RCC 7860 (cell line): ENCODE measurements at regions not wholly inside any gene's neighbourhood (a gene's known extent, or its start where the extent isn't known, plus 50 kb on each side); places are given as distances from the start of the nearest gene placed in this dataset.

Experiments
- DNase-seq: peaks from one replicate; pipeline ENCODE4 v3.0.0-alpha.2; 2015; ENCODE audit warnings: low spot score
- FAIRE-seq: peaks from 2 replicates; lab custom pipeline; 2012; peaks lifted over from hg19 to GRCh38; lab: Jason Lieb, UNC

- no peak for FAIRE-seq
Measured at GRCh38 chr12:111030800-111031199, 110.4 kb upstream of the MYL2 start.

GRCh38 chr12:111029732-111030131, 109.4 kb upstream of the MYL2 start:
- no peak for DNase-seq
- no peak for FAIRE-seq

More at GRCh38 chr12:111030800-111031199, 110.4 kb upstream of the MYL2 start:
- no peak for DNase-seq

- DNase-seq (no peak), FAIRE-seq (no peak)
Measured at GRCh38 chr12:111029305-111029704, 108.9 kb upstream of the MYL2 start.

GRCh38 chr12:111028830-111029229, 108.5 kb upstream of the MYL2 start:
- FAIRE-seq (no peak), DNase-seq (no peak)

- DNase-seq (no peak), FAIRE-seq (no peak)
Measured at GRCh38 chr12:111027431-111027830, 107.1 kb upstream of the MYL2 start.

- FAIRE-seq (no peak), DNase-seq (no peak)
Measured at GRCh38 chr12:111025792-111026430, 105.5 kb upstream of the MYL2 start.

GRCh38 chr12:111025301-111025700, 104.9 kb upstream of the MYL2 start:
- no peak for FAIRE-seq
- DNase-seq, result no peak

GRCh38 chr12:111024205-111024801, 103.9 kb upstream of the MYL2 start:
- FAIRE-seq (no peak), DNase-seq (peak; percentile 11)

GRCh38 chr12:111022386-111022785, 102.0 kb upstream of the MYL2 start:
- no peak for DNase-seq
- no peak for FAIRE-seq

- FAIRE-seq, result no peak
- no peak for DNase-seq
Measured at GRCh38 chr12:111014547-111014946, 94.2 kb upstream of the MYL2 start.

GRCh38 chr12:111012918-111013317, 92.5 kb upstream of the MYL2 start:
- no peak for FAIRE-seq
- no peak for DNase-seq

GRCh38 chr12:111011999-111012600, 91.7 kb upstream of the MYL2 start:
- no peak for DNase-seq
- no peak for FAIRE-seq

- DNase-seq (no peak), FAIRE-seq (no peak)
Measured at GRCh38 chr12:111010916-111011657, 90.7 kb upstream of the MYL2 start.

- FAIRE-seq (no peak), DNase-seq (no peak)
Measured at GRCh38 chr12:111010061-111010460, 89.7 kb upstream of the MYL2 start.

GRCh38 chr12:111006621-111007020, 86.2 kb upstream of the MYL2 start:
- no peak for FAIRE-seq
- DNase-seq, result no peak

GRCh38 chr12:110998971-110999370, 78.6 kb upstream of the MYL2 start:
- FAIRE-seq (no peak), DNase-seq (no peak)

GRCh38 chr12:110998165-110998564, 77.8 kb upstream of the MYL2 start:
- DNase-seq, result no peak
- no peak for FAIRE-seq

GRCh38 chr12:110996415-110996814, 76.0 kb upstream of the MYL2 start:
- FAIRE-seq, result no peak
- no peak for DNase-seq

GRCh38 chr12:110995615-110996014, 75.2 kb upstream of the MYL2 start:
- DNase-seq (no peak), FAIRE-seq (no peak)

- DNase-seq (no peak), FAIRE-seq (no peak)
Measured at GRCh38 chr12:110995016-110995415, 74.6 kb upstream of the MYL2 start.

- FAIRE-seq, result no peak
- DNase-seq, result no peak
Measured at GRCh38 chr12:110993434-110993833, 73.1 kb upstream of the MYL2 start.

GRCh38 chr12:110992909-110993308, 72.5 kb upstream of the MYL2 start:
- no peak for DNase-seq

More at GRCh38 chr12:110992909-110993308, 72.5 kb upstream of the MYL2 start:
- no peak for FAIRE-seq
